ENCODE measurements at regions not wholly inside any gene's neighbourhood (a gene's known extent, or its start where the extent isn't known, plus 50 kb on each side); places are given as distances from the start of the nearest gene placed in this dataset.

GRCh38 chr13:24064371-24064770 lies 96.1 kb upstream of the SPATA13 start:
- Histone ChIP-seq H3K27me3 (no peaks in the 10 kb centered on the region), H3K27ac (peak overlapping the region in 1 of 5 donors; percentile 53), H3K4me1 (peaks cover 0 to 7% (median 0%) of the 10 kb centered on the region in 4 donors), H3K4me3 (no peak overlapping the region), H3K36me3 (no peaks in the 10 kb centered on the region), H3K9me3 (no peaks in the 10 kb centered on the region)
- TF ChIP-seq CTCF (IDR thresholded peaks at IDR 0.05): no peak
- no peak for TF ChIP-seq POLR2AphosphoS5 (IDR thresholded peaks at IDR 0.05)
- TF ChIP-seq EP300 (IDR thresholded peaks at IDR 0.05): no peak
- TF ChIP-seq POLR2A (IDR thresholded peaks at IDR 0.05): no peak
- intact Hi-C loops (cut with DNase I; ENCODE audit: low total_unique reads): no loop called here
- no peak for DNase-seq
- WGBS, 5 donors: 90 to 97% (median 94%) methylated on average over 3 of the region's 3 CpGs

- intact Hi-C loops (cut with DNase I; ENCODE audit: low total_unique reads): no loop called here
- peaks cover 0 to 7% (median 0%) of the 10 kb centered on the region in 4 donors for H3K4me1 ChIP-seq
- H3K27ac ChIP-seq: no peak overlapping the region
- H3K9me3 ChIP-seq: no peaks in the 10 kb centered on the region
- no peak for DNase-seq
- no peaks in the 10 kb centered on the region for H3K36me3 ChIP-seq
- no peaks in the 10 kb centered on the region for H3K27me3 ChIP-seq
- TF ChIP-seq POLR2A (IDR thresholded peaks at IDR 0.05): no peak
- TF ChIP-seq CTCF (IDR thresholded peaks at IDR 0.05): no peak
- no peak for TF ChIP-seq EP300 (IDR thresholded peaks at IDR 0.05)
- no peak for TF ChIP-seq POLR2AphosphoS5 (IDR thresholded peaks at IDR 0.05)
- H3K4me3 ChIP-seq: no peak overlapping the region
- WGBS, 5 donors: 59 to 65% (median 62%) methylated on average over 3 of the region's 3 CpGs
These were observed 95.3 kb upstream of the SPATA13 start for GRCh38 chr13:24065176-24065575.

- TF ChIP-seq POLR2AphosphoS5 (IDR thresholded peaks at IDR 0.05): no peak
- no peak for TF ChIP-seq EP300 (IDR thresholded peaks at IDR 0.05)
- TF ChIP-seq CTCF (IDR thresholded peaks at IDR 0.05): no peak
- no peak for TF ChIP-seq POLR2A (IDR thresholded peaks at IDR 0.05)
These were observed 93.9 kb upstream of the SPATA13 start for GRCh38 chr13:24066405-24067295.

GRCh38 chr13:24068472-24068871 lies 92.0 kb upstream of the SPATA13 start:
- H3K9me3 ChIP-seq: no peaks in the 10 kb centered on the region
- 95 to 98% (median 96%) methylated on average over 2 of the region's 2 CpGs for WGBS, 5 donors
- no peak for TF ChIP-seq EP300 (IDR thresholded peaks at IDR 0.05)
- no peak for TF ChIP-seq CTCF (IDR thresholded peaks at IDR 0.05)
- TF ChIP-seq POLR2AphosphoS5 (IDR thresholded peaks at IDR 0.05): no peak
- no peak for TF ChIP-seq POLR2A (IDR thresholded peaks at IDR 0.05)
- no peaks in the 10 kb centered on the region for H3K27me3 ChIP-seq
- H3K27ac ChIP-seq: no peak overlapping the region
- intact Hi-C loops (cut with DNase I; ENCODE audit: low total_unique reads): no loop called here
- H3K36me3 ChIP-seq: no peaks in the 10 kb centered on the region
- peaks cover under 1 to 12% (median 6%) of the 10 kb centered on the region in 4 donors for H3K4me1 ChIP-seq
- no peak for DNase-seq
- no peak overlapping the region for H3K4me3 ChIP-seq

More at GRCh38 chr13:24066405-24067295, 93.9 kb upstream of the SPATA13 start:
- no peaks in the 10 kb centered on the region for H3K27me3 ChIP-seq
- WGBS, 5 donors: 74 to 86% (median 81%) methylated on average over 5 of the region's 5 CpGs
- no peak overlapping the region for H3K4me3 ChIP-seq
- no peaks in the 10 kb centered on the region for H3K36me3 ChIP-seq
- H3K9me3 ChIP-seq: no peaks in the 10 kb centered on the region
- DNase-seq: no peak
- intact Hi-C loops (cut with DNase I; ENCODE audit: low total_unique reads): no loop called here
- peaks cover 0 to 12% (median 3%) of the 10 kb centered on the region in 4 donors for H3K4me1 ChIP-seq
- peak overlapping the region in 1 of 5 donors; percentile 19 for H3K27ac ChIP-seq

Data from stomach (tissue), 8 donors.